DND-41 (cell line): ENCODE measurements at regions not wholly inside any gene's neighbourhood (a gene's known extent, or its start where the extent isn't known, plus 50 kb on each side); places are given as distances from the start of the nearest gene placed in this dataset.

Experiments used
- ATAC-seq: fragments of 200-7000 bp; cut with Tn5 transposase; 3 replicates; pipeline ENCODE4 v1.9.1; 2021; ENCODE audit warnings: low read depth; ENCODE audit not compliant: insufficient read depth
- DNase-seq: peaks from one replicate; pipeline ENCODE4 v3.0.0-alpha.2; 2020
- H2AFZ ChIP-seq: 2 replicates; pipeline ENCODE4 v1.6.0; 2012; ENCODE audit warnings: low read depth, low read length
- H3K27ac ChIP-seq: 2 replicates; pipeline ENCODE4 v1.5.1; 2012; ENCODE audit warnings: low read length, inconsistent platforms
- H3K27me3 ChIP-seq: fragments of 200-600 bp; sonication (generic); 2 replicates; pipeline ENCODE4 v1.6.0; 2012; ENCODE audit warnings: low read length, mild to moderate bottlenecking, inconsistent platforms; ENCODE audit not compliant: insufficient read depth, poor library complexity
- H3K36me3 ChIP-seq: 2 replicates; pipeline ENCODE4 v1.5.1; 2012; ENCODE audit warnings: low read length, inconsistent platforms; ENCODE audit not compliant: insufficient read depth
- H3K4me1 ChIP-seq: 2 replicates; pipeline ENCODE4 v1.5.1; 2012; ENCODE audit warnings: mild to moderate bottlenecking, low read length; ENCODE audit not compliant: insufficient read depth
- H3K4me2 ChIP-seq: 2 replicates; pipeline ENCODE4 v1.6.0; 2012; ENCODE audit warnings: mild to moderate bottlenecking, moderate library complexity, low read length, inconsistent platforms; ENCODE audit not compliant: insufficient read depth
- H3K4me3 ChIP-seq, 2 experiments: fragments of 200-600 bp in 1 of 2; shearing (Covaris generic) in 1 of 2; 2 replicates each; pipeline ENCODE4 v1.5.1; 2012 to 2016; ENCODE audit warnings: inconsistent platforms in 2 of 2, low read length in 2 of 2, mild to moderate bottlenecking in 2 of 2, low read depth in 1 of 2, moderate library complexity in 1 of 2
- H3K79me2 ChIP-seq: 2 replicates; pipeline ENCODE4 v1.6.0; 2012; ENCODE audit warnings: low read length, inconsistent platforms; ENCODE audit not compliant: insufficient read depth
- H3K9ac ChIP-seq: 2 replicates; pipeline ENCODE4 v1.6.0; 2012; ENCODE audit warnings: low read depth, mild to moderate bottlenecking, inconsistent platforms, low read length, moderate library complexity
- H3K9me3 ChIP-seq: 2 replicates; pipeline ENCODE4 v1.5.1; 2012; ENCODE audit warnings: low read length, moderate library complexity, mild to moderate bottlenecking, inconsistent platforms; ENCODE audit not compliant: insufficient read depth, severe bottlenecking
- H4K20me1 ChIP-seq: 2 replicates; pipeline ENCODE4 v1.6.0; 2012; ENCODE audit warnings: low read length; ENCODE audit not compliant: insufficient read depth
- EZH2 ChIP-seq: IDR thresholded peaks from 3 replicates; pipeline ENCODE4 v1.6.1; 2012; ENCODE audit warnings: borderline replicate concordance, low read depth, mild to moderate bottlenecking, moderate library complexity, low read length, inconsistent platforms; ENCODE audit not compliant: severe bottlenecking
- TF ChIP-seq, protein P1 (sequence below): IDR thresholded peaks from 2 replicates; pipeline ENCODE4 v1.5.1; 2012; ENCODE audit warnings: borderline replicate concordance, low read length, moderate library complexity, mild to moderate bottlenecking; ENCODE audit not compliant: poor library complexity, severe bottlenecking; ENCODE audit errors: extremely low read depth

DNA sequence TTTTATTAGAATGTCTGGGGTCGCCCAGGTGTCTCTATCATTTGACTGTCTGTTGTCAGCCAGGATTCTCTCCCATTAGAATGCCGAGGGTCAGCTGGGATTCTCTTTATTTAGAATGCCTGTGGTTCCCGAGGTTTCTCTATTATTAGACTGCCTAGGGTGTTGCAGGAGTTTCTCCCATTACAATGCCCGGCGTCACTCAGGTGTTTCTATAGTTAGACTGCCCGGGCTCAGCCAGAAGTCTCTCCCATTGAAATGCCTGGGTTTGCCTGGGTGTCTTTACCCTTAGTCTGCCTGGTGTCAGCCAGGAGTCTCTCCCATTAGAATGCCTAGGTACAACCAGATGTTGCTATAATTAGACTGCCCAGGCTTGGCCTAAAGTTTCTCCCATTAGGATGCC, 2252.0 kb downstream of the TP53TG3F start:
- Histone ChIP-seq H3K9me3 (peaks cover 27% of the 10 kb centered on the region), H4K20me1 (no peaks in the 10 kb centered on the region), H3K4me1 (no peaks in the 10 kb centered on the region), H3K4me2 (no peak overlapping the region), H3K36me3 (no peaks in the 10 kb centered on the region), H3K27me3 (no peaks in the 10 kb centered on the region), H3K9ac (no peak overlapping the region), H2AFZ (no peak overlapping the region), H3K27ac (no peak overlapping the region), H3K79me2 (no peaks in the 10 kb centered on the region), H3K4me3 (no peak overlapping the region)
- DNase-seq = no peak
- TF ChIP-seq EZH2 = no peak
- TF ChIP-seq, protein P1, sequence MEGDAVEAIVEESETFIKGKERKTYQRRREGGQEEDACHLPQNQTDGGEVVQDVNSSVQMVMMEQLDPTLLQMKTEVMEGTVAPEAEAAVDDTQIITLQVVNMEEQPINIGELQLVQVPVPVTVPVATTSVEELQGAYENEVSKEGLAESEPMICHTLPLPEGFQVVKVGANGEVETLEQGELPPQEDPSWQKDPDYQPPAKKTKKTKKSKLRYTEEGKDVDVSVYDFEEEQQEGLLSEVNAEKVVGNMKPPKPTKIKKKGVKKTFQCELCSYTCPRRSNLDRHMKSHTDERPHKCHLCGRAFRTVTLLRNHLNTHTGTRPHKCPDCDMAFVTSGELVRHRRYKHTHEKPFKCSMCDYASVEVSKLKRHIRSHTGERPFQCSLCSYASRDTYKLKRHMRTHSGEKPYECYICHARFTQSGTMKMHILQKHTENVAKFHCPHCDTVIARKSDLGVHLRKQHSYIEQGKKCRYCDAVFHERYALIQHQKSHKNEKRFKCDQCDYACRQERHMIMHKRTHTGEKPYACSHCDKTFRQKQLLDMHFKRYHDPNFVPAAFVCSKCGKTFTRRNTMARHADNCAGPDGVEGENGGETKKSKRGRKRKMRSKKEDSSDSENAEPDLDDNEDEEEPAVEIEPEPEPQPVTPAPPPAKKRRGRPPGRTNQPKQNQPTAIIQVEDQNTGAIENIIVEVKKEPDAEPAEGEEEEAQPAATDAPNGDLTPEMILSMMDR = no peak
- no peak for ATAC-seq

DNA sequence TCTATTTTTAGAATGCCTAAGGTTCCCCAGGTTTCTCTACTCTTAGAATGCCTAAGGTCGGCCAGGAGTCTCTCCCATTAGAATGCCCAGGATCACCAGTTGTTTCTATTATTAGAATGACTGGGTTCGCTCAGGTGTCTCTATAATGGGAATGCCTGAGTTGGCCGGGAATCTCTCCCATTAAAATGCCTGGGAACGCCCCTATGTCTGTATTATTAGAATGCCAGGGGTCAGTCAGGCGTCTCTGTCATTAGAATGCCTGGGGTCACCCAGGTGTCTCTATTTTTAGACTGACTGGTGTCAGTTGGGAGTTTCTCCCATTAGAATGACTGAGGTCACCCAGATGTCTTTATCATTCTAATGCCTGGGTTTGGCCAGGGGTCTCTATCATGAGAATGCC, 2252.5 kb downstream of the TP53TG3F start:
- DNase-seq (no peak), ATAC-seq (no peak)
- Histone ChIP-seq H3K4me2 (no peak overlapping the region), H4K20me1 (no peaks in the 10 kb centered on the region), H3K9ac (no peak overlapping the region), H3K79me2 (no peaks in the 10 kb centered on the region), H3K9me3 (peaks cover 22% of the 10 kb centered on the region), H3K27me3 (no peaks in the 10 kb centered on the region), H3K4me3 (no peak overlapping the region), H2AFZ (no peak overlapping the region), H3K4me1 (no peaks in the 10 kb centered on the region), H3K27ac (no peak overlapping the region), H3K36me3 (no peaks in the 10 kb centered on the region)
- TF ChIP-seq, protein P1 = no peak
- TF ChIP-seq EZH2 = no peak

DNA sequence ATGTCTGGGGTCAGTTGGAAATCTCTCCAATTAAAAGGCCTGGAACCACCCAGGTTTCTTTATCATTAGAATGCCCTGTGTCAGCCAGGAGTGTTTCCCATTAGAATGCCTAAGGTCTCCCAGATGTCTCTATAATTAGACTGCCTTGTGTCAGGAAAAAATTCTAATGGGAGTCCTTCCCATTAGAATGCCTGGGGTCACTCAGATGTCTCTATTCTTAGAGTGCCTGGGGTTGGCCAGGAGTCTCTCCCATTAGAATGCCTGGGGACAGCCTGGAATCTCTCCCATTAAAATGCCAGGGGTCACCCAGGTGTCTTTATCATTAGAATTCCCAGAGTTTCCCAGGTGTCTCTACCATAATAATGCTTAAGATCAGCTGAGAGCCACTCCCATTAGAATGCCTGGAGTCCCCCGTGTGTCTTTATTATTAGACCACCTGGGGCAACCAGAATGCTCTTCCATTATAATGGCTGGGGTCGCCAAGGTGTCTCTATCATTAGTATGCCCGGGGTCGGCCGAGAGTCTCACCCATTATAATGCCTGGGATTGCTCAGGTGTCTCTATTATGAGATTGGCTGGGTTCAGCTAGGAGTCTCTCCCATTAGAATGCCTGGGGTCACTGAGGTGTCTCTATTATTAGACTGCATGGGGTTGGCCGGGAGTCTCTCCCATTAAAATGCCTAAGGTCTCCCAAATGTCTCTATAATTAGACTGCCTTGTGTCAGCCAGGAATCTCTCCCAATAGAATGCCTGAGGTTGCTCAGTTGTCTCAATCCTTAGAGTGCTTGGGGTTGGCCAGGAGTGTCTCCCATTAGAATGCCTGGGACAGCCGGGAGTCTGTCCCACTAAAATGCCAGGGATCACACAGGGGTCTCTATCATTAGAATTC, 2254.6 kb downstream of the TP53TG3F start:
- Histone ChIP-seq H3K4me2 (no peak overlapping the region), H3K27ac (no peak overlapping the region), H3K4me3 (no peak overlapping the region), H3K9ac (no peak overlapping the region), H3K79me2 (no peaks in the 10 kb centered on the region), H3K9me3 (peaks cover 15% of the 10 kb centered on the region), H3K27me3 (no peaks in the 10 kb centered on the region), H4K20me1 (no peaks in the 10 kb centered on the region), H3K4me1 (no peaks in the 10 kb centered on the region), H3K36me3 (no peaks in the 10 kb centered on the region), H2AFZ (no peak overlapping the region)
- TF ChIP-seq EZH2 = no peak
- TF ChIP-seq, protein P1 = no peak
- no peak for ATAC-seq
- no peak for DNase-seq
